GM12865 (cell line): ENCODE measurements at regions not wholly inside any gene's neighbourhood (a gene's known extent, or its start where the extent isn't known, plus 50 kb on each side); places are given as distances from the start of the nearest gene placed in this dataset.

Experiments used
- DNase-seq: peaks from one replicate; pipeline ENCODE4 v3.0.0; 2010; ENCODE audit warnings: low read depth
- H3K4me3 ChIP-seq: 2 replicates; pipeline ENCODE4 v1.5.1; 2011; ENCODE audit warnings: mild to moderate bottlenecking, low read depth, low read length, control low read depth
- TF ChIP-seq, protein P1 (sequence below): IDR thresholded peaks from 2 replicates; pipeline ENCODE4 v1.5.1; 2011; ENCODE audit warnings: low read length, control low read depth, low read depth, inconsistent platforms; ENCODE audit not compliant: insufficient read depth; ENCODE audit errors: missing control alignments

DNA sequence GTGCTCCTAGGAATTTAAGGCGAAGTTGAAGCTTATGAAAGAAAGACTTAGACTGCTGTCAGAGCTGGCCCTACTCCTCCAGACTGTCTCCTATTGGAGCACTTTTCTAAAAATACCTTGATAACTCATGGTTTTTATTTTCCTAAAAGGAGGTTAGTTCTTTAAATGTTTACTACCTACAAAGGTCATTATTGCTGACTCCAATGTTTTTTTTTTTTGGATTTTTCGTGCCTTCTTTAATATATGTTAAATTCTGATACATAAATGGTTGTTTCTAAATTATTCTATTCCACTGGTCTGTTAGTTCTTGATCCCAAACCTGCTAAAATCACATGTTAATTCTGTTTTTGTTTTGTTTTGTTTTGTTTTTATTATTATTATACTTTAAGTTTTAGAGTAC is 227.6 kb upstream of the FTMT start:
- DNase-seq, result no peak
- TF ChIP-seq, protein P1, sequence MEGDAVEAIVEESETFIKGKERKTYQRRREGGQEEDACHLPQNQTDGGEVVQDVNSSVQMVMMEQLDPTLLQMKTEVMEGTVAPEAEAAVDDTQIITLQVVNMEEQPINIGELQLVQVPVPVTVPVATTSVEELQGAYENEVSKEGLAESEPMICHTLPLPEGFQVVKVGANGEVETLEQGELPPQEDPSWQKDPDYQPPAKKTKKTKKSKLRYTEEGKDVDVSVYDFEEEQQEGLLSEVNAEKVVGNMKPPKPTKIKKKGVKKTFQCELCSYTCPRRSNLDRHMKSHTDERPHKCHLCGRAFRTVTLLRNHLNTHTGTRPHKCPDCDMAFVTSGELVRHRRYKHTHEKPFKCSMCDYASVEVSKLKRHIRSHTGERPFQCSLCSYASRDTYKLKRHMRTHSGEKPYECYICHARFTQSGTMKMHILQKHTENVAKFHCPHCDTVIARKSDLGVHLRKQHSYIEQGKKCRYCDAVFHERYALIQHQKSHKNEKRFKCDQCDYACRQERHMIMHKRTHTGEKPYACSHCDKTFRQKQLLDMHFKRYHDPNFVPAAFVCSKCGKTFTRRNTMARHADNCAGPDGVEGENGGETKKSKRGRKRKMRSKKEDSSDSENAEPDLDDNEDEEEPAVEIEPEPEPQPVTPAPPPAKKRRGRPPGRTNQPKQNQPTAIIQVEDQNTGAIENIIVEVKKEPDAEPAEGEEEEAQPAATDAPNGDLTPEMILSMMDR, result no peak
- no peak overlapping the region for H3K4me3 ChIP-seq

DNA sequence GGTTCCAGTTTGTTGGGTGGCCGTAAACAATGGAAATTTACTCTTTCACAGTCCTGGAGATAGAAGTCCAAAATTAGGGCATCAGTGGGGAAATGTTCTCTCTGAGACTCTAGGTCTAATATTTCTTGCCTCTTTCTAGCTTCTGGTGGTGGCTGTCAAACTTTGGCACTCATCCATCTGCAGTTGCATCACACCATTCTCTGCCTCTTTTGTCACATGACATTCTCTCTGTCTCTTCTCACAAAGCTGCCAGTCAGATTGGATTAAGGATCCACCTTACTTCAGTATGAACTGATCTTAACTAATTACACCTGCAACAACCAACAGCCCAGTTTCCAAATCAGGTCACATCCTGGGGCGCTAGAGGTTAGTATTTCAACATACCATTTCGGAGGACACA is 222.9 kb upstream of the FTMT start:
- no peak for DNase-seq
- no peak overlapping the region for H3K4me3 ChIP-seq
- TF ChIP-seq, protein P1, result no peak

DNA sequence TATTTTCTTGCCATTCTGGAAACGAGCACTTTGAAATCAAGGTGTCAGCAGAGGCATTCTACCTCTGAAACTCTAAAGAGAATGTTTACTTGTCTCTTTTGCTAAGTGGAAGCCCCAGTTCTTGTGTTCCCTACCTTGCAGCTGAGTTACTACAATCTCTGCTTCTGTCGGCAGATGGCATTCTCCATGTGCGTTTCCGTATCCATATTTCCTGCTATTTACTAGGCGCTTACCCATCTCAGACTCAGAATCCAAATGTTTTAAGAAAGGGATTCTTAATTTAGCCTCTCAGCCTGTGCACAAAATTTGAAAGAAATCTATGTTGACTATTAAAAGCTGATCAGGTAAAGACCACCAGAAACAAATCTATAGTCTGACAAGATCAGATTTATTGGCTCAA is 221.3 kb upstream of the FTMT start:
- H3K4me3 ChIP-seq, result no peak overlapping the region
- TF ChIP-seq, protein P1, result no peak
- no peak for DNase-seq

DNA sequence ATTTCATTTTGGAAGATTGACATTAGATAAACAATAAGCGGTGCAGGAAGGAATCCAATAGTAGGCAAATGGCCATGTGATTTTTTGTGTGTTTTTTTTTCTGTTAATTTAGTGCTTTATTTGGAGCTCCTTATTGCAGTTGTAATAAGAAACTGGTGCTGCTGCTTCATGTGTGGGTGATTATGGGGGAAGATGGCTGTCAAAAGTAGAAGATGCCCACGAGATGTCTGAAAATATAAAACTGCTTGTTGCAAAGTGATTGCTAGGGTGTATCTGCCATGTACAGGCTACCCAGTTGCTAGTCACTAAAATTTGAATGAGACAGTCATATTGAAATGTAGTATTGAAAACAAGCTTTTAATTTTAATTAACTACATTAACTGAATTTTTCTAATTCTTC is 216.7 kb upstream of the FTMT start:
- TF ChIP-seq, protein P1, result no peak
- DNase-seq, result no peak
- H3K4me3 ChIP-seq, result no peak overlapping the region

DNA sequence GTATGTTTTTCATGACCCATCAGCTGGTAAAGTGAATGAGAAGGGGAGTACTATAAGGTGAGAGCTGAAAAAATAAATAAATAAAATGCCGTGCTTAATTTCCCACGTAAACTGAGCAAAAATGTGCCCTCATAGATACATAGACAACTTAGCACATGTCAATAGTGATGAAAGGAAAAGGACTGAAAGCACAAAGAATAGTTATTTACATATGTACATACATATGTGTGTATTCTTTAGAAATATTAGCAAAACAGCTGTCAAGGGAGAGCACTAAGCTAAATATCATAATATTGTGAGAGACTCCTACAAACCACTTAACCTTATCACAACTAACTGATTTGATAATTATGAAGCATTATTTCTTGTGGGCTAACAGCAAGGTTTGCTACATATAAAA is 213.6 kb upstream of the FTMT start:
- TF ChIP-seq, protein P1, result no peak
- no peak for DNase-seq
- H3K4me3 ChIP-seq, result no peak overlapping the region

DNA sequence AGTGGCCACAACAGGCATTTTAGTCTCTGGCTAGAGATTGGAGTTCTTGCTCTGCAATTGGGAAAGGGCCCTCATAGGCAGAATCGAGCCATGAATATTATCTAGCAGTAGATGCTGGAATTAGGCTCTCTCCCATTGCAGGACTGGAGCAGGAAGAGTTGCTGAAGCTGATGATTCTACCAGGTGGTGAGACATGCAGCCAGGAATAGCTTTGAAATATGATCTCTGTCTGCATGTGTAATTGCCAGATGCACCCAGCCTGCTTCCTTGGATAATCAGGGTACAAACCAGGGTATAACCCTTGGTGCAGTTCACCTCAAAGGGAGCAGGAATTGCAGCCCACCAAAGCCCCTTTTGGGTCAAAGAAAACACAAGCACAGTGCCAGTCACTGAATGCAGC is 211.4 kb upstream of the FTMT start:
- no peak for DNase-seq
- no peak overlapping the region for H3K4me3 ChIP-seq
- TF ChIP-seq, protein P1, result no peak

DNA sequence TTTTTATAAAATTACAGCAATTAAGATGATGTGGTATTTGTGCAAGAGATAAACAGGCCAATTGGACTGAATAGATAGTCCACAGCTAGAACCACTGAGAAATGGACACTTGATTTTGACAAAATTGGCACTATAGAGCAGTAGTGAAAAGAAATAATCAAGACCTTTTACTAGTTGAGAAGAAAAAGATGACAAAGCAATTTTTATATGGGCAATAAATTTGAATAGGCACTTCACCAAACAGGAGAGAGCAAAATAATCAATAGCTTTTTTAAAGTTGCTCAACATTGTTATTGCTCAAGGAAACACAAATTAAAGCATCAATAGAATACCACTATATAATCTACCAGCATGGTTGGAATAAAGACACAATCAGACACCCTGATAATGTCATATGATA is 193.5 kb upstream of the FTMT start:
- no peak for DNase-seq
- H3K4me3 ChIP-seq, result no peak overlapping the region
- TF ChIP-seq, protein P1, result no peak
